ENCODE measurements at regions not wholly inside any gene's neighbourhood (a gene's known extent, or its start where the extent isn't known, plus 50 kb on each side); places are given as distances from the start of the nearest gene placed in this dataset.

GRCh38 chr15:70348581-70349344 lies 251.0 kb upstream of the TLE3 start:
- TF ChIP-seq CTCF (IDR thresholded peaks at IDR 0.05; ENCODE audit: poor library complexity) (no peak), EZH2phosphoT487 (IDR thresholded peaks at IDR 0.05; ENCODE audit: low read depth, severe bottlenecking, unreplicated experiment) (no peak), EZH2 (IDR thresholded peaks at IDR 0.05; ENCODE audit: borderline replicate concordance) (no peak)

Data from hepatocyte (in vitro differentiated cells).